ENCODE measurements at regions not wholly inside any gene's neighbourhood (a gene's known extent, or its start where the extent isn't known, plus 50 kb on each side); places are given as distances from the start of the nearest gene placed in this dataset.
"Not testable (repeated sequence)": the region's sequence is repeated elsewhere in the genome, so short reads cannot be mapped to it uniquely, and the experiment has no call there.

GRCh38 chr5:44945743-44946142, 137.0 kb downstream of the MRPS30 start:
- 81 to 96% methylated on average over 1 of the region's 1 CpG for WGBS, 2 donors
- Histone ChIP-seq H3K4me1 (no peaks in the 10 kb centered on the region), H3K4me3 (no peak overlapping the region), H3K27me3 (no peaks in the 10 kb centered on the region), H3K36me3 (no peaks in the 10 kb centered on the region), H3K9me3 (no peaks in the 10 kb centered on the region), H3K27ac (no peak overlapping the region)
- no peak for DNase-seq
- intact Hi-C loops (cut with DNase I) = no loop called here
- no peak for TF ChIP-seq POLR2A (IDR thresholded peaks at IDR 0.05)
- TF ChIP-seq, protein P1, sequence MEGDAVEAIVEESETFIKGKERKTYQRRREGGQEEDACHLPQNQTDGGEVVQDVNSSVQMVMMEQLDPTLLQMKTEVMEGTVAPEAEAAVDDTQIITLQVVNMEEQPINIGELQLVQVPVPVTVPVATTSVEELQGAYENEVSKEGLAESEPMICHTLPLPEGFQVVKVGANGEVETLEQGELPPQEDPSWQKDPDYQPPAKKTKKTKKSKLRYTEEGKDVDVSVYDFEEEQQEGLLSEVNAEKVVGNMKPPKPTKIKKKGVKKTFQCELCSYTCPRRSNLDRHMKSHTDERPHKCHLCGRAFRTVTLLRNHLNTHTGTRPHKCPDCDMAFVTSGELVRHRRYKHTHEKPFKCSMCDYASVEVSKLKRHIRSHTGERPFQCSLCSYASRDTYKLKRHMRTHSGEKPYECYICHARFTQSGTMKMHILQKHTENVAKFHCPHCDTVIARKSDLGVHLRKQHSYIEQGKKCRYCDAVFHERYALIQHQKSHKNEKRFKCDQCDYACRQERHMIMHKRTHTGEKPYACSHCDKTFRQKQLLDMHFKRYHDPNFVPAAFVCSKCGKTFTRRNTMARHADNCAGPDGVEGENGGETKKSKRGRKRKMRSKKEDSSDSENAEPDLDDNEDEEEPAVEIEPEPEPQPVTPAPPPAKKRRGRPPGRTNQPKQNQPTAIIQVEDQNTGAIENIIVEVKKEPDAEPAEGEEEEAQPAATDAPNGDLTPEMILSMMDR (IDR thresholded peaks at IDR 0.05) = no peak
- TF ChIP-seq POLR2AphosphoS5 (IDR thresholded peaks at IDR 0.05) = no peak
- TF ChIP-seq EP300 (IDR thresholded peaks at IDR 0.05) = no peak

DNA sequence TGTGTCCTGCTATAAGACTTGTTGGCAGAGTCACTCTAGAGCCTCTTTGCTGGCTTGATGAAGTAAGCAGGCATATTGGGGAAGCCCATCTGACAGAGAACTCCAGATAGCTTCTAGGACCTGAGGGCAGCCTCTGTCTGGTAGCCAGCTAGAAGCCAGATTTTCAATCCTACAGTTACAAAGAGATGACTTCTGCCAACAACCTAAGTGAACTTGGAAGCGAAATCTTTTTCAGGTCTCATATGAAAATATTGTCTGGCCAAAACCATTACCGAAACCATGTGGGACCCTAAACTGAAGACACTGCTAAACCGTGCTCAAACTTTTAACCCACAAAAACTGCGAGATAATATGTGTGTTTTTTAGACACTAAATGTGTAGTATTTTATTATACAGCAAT, 140.9 kb downstream of the MRPS30 start:
- DNase-seq = no peak
- no peak overlapping the region for H3K4me3 ChIP-seq
- WGBS, 2 donors = 91 to 92% methylated on average over 4 of the region's 4 CpGs
- no peak for TF ChIP-seq POLR2A (IDR thresholded peaks at IDR 0.05)
- no peak for TF ChIP-seq POLR2AphosphoS5 (IDR thresholded peaks at IDR 0.05)
- TF ChIP-seq EP300 (IDR thresholded peaks at IDR 0.05) = no peak
- TF ChIP-seq, protein P1 (IDR thresholded peaks at IDR 0.05) = no peak
- no peaks in the 10 kb centered on the region for H3K36me3 ChIP-seq
- no peaks in the 10 kb centered on the region for H3K27me3 ChIP-seq
- H3K9me3 ChIP-seq = no peaks in the 10 kb centered on the region
- intact Hi-C loops (cut with DNase I) = no loop called here
- H3K27ac ChIP-seq = no peak overlapping the region
- no peaks in the 10 kb centered on the region for H3K4me1 ChIP-seq

DNA sequence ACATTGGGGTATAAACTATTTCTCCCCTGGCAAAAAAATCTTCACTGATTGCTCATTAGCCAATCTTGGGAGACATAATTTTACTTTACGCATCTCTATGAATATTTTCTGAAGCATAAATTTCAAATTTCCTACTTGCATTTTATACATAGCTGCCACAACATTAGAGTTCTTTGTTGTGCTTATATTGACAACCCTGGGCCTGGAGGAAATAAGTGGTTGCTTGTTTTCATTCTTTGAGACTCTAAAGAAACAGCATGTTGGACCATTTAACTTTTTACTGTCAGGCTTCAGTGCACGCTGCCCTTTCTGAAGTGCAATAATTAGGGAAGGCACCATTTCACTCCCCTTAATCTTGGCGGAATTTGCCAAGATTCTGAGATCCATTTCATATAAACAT, 142.6 kb downstream of the MRPS30 start:
- no peak overlapping the region for H3K4me3 ChIP-seq
- no peaks in the 10 kb centered on the region for H3K36me3 ChIP-seq
- TF ChIP-seq POLR2AphosphoS5 (IDR thresholded peaks at IDR 0.05) = no peak
- TF ChIP-seq, protein P1 (IDR thresholded peaks at IDR 0.05) = no peak
- no peak for TF ChIP-seq POLR2A (IDR thresholded peaks at IDR 0.05)
- no peak for TF ChIP-seq EP300 (IDR thresholded peaks at IDR 0.05)
- H3K27ac ChIP-seq = no peak overlapping the region
- intact Hi-C loops (cut with DNase I) = no loop called here
- H3K4me1 ChIP-seq = no peaks in the 10 kb centered on the region
- no peak for DNase-seq
- no peaks in the 10 kb centered on the region for H3K9me3 ChIP-seq
- H3K27me3 ChIP-seq = no peaks in the 10 kb centered on the region
- 70 to 78% methylated on average over 3 of the region's 3 CpGs for WGBS, 2 donors

- H3K27ac ChIP-seq = no peak overlapping the region
- intact Hi-C loops (cut with DNase I) = no loop called here
- WGBS, 2 donors = 3 to 7% methylated on average over 1 of the region's 1 CpG
- no peaks in the 10 kb centered on the region for H3K4me1 ChIP-seq
- H3K27me3 ChIP-seq = no peaks in the 10 kb centered on the region
- DNase-seq = no peak
- TF ChIP-seq POLR2A (IDR thresholded peaks at IDR 0.05) = no peak
- TF ChIP-seq, protein P1 (IDR thresholded peaks at IDR 0.05) = no peak
- TF ChIP-seq POLR2AphosphoS5 (IDR thresholded peaks at IDR 0.05) = no peak
- no peak for TF ChIP-seq EP300 (IDR thresholded peaks at IDR 0.05)
- H3K36me3 ChIP-seq = no peaks in the 10 kb centered on the region
- H3K9me3 ChIP-seq = no peaks in the 10 kb centered on the region
- no peak overlapping the region for H3K4me3 ChIP-seq
Measured at GRCh38 chr5:44952376-44952775, 143.6 kb downstream of the MRPS30 start.

- H3K27ac ChIP-seq = no peak overlapping the region
- intact Hi-C loops (cut with DNase I) = no loop called here
- H3K27me3 ChIP-seq = no peaks in the 10 kb centered on the region
- DNase-seq = no peak
- H3K4me3 ChIP-seq = no peak overlapping the region
- H3K4me1 ChIP-seq = no peaks in the 10 kb centered on the region
- H3K36me3 ChIP-seq = no peaks in the 10 kb centered on the region
- 76 to 82% methylated on average over 2 of the region's 2 CpGs for WGBS, 2 donors
- no peaks in the 10 kb centered on the region for H3K9me3 ChIP-seq
- TF ChIP-seq POLR2A (IDR thresholded peaks at IDR 0.05) (no peak), POLR2AphosphoS5 (IDR thresholded peaks at IDR 0.05) (no peak), EP300 (IDR thresholded peaks at IDR 0.05) (no peak)
- TF ChIP-seq, protein P1 (IDR thresholded peaks at IDR 0.05) = no peak
Measured at GRCh38 chr5:44953078-44953477, 144.3 kb downstream of the MRPS30 start.

- DNase-seq; H3K4me3 ChIP-seq; H3K27me3 ChIP-seq; H3K9me3 ChIP-seq; H3K36me3 ChIP-seq; H3K27ac ChIP-seq; H3K4me1 ChIP-seq; intact Hi-C loops (cut with DNase I): not testable (repeated sequence)
- 89% methylated on average over 6 of the region's 6 CpGs for WGBS, 2 donors
Measured at GRCh38 chr5:44958943-44959454, 150.3 kb downstream of the MRPS30 start.

Data from sigmoid colon (tissue), 6 donors.